NCI-H2107 treated with DMSO at 0.1 percent for 48 hours (cell line): ENCODE measurements at regions not wholly inside any gene's neighbourhood (a gene's known extent, or its start where the extent isn't known, plus 50 kb on each side); places are given as distances from the start of the nearest gene placed in this dataset.

ENCODE experiments used
- DNase-seq: peaks from one replicate; lab custom pipeline; 2025; ENCODE audit not compliant: unreplicated experiment; lab: John Stamatoyannopoulos, UW

GRCh38 chr22:48452766-48453165, 1374.9 kb downstream of the BRD1 start:
- no peak for DNase-seq

- no peak for DNase-seq
Observed at GRCh38 chr22:48451891-48452290, 1375.8 kb downstream of the BRD1 start.

DNA sequence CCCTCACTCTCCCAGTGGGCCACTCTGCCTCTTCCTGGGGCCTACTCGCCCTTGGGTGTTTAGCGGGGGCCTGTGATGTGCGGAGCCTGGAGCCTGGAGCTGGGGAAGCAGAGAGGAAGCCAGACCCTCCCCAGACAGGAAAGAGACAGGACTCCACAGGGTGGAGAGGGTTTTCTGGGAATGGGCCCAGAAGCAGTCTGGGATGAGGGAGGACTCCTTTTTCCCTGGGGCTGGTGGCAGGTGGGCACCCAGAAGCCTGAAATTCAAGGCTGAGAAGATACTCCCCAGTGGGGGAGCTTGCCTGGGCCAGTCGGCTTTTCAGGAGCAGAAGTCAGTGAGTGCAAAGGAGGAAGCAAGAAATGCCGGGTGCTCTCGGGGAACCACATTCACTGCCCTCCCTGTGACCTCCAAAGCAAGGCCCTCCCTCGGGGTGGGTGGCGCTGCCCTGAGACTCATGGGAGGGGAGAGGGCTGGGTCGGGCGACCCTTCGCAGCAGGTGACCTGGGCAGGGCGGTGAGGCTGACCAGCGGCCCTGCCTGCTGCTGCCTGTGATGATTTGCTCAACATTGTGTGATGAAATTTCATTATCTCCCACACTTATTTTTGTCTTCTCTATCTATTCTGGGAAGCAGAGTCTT, 1377.4 kb downstream of the BRD1 start:
- DNase-seq, result no peak

- no peak for DNase-seq
Observed at GRCh38 chr22:48449466-48450187, 1378.0 kb downstream of the BRD1 start.

- DNase-seq, result no peak
Observed at GRCh38 chr22:48448821-48449220, 1378.9 kb downstream of the BRD1 start.

DNA sequence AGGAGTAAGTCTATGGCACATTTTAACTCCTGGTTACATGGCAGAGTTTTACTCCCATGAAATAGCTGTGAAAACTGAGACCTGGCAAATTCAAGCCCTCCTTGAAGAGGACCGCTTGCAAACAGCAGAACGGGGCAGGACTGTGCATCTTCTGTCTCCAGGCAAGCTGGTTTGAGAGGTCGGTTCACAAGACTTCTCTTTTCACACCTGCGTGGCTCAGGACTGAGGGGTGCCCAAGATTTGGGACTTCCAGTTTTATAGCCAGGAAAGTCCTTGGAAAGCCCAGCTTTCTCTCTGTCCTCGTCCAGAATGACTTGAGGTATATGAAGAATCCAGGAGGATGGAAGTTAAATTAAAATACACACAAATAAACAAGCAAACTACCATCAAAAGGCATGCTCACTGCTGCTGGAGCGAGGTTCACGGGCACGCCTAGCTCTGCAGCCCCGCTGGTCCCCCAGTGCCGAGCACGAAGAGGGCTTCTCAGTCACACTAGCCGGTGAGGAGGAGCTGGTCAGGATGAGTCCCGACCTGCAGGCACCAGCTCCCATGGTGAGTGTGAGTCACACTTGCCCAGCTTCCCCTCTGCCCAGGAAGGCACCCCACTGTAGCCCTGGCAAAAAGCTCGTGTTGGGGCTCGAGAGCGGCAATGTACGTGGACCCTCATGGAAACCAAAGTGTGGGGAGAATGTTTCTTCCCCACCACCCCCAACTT, 1382.4 kb downstream of the BRD1 start:
- DNase-seq, result no peak

GRCh38 chr22:48444320-48445112, 1383.2 kb downstream of the BRD1 start:
- DNase-seq, result no peak

DNA sequence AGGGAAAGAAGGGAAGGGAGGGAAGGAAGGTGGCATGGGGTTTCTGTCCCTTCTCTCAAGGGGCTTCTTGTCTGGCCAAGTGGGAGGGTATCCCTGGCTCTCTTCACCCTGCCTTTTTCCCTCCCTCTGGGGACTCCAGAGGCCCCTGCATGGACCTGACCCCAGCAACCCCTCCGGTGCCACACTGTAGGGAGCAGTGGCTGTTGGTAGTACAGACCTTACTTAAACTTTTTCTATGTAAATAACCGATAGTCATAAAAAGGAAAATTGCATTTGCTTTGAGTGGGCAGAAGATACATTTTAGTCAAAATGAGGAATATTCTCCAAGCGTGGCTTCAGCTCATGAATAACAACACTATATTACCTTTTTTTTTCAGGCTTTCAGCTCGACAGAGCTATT, 1384.0 kb downstream of the BRD1 start:
- no peak for DNase-seq

DNA sequence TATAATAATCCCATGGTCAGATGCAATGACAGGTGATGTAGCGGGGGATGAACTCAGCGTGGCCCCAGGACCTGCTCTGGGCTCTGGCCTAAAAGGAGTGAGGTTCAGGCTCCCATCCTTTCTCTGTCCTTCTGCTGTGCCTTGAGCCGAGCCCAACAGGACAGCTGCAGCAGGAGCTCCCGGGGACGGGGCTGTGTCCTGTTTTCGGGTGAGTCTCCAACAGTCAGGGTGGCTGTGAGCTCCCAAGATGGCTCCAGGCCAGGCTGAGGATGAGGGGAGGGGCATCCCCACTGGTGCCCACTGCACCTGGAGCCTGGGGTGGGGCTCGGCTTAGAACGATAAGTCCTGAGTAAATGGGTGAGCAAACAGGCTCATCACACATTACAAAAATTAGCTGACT, 1385.0 kb downstream of the BRD1 start:
- DNase-seq, result no peak

DNA sequence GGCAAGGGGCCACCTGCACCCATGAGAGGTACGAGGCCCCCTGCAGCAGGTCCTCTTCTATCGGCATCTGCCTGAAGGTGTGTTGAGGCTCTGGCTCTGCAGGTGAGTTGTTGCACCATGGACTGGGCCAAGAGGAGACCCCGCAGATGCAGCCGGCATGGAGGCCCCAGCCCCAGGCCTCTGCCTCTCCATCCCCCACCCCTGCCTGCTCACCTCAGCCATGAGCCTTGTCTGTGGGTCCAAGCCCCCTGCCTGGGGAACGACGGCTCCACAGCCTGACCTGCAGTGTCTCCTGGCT, 1386.2 kb downstream of the BRD1 start:
- no peak for DNase-seq

DNA sequence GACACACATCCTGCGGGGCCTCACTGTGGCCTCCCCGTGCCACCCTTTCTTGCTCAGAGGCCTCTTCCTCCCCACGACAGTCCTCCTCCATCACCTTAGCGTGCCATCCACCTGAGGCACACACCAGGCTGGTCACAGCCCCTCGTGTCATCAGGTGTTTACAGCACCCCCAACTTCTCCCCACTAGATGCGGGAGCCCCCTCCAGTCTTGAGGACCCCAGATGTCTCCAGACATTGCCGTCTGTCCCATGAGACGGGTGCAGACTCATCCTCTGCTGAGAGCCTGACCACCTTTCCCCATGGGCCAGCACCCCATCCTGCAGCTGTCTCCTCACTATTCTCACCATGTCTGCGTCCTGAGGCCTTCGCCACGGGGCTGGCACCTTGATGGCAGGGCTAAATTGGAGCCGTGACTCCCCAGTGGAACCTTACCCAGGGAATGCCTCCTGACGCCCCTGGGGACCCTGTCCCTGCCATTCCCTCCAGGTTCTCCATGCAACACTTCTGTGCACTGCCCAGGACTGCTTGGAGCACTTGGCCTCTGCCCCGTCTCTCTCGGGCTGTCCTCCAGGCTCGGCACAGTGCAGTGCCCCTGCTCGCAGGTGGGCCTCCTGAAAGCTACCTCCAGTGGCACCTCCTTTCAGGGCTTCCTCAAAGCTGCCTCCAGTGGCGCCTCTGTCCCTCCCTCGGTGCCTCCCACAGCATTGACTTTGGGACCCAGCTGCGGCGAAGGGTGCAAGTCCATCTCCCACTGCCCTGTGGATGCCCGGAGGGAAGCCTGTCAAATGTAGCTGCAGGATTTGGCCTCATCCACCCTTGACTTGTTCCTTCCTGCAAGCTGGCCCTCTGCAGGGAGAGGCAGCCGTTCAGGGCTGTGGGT, 1386.8 kb downstream of the BRD1 start:
- DNase-seq, result no peak

GRCh38 chr22:48440176-48440575, 1387.5 kb downstream of the BRD1 start:
- no peak for DNase-seq

- DNase-seq, result no peak
Observed at GRCh38 chr22:48439560-48440135, 1388.0 kb downstream of the BRD1 start.

DNA sequence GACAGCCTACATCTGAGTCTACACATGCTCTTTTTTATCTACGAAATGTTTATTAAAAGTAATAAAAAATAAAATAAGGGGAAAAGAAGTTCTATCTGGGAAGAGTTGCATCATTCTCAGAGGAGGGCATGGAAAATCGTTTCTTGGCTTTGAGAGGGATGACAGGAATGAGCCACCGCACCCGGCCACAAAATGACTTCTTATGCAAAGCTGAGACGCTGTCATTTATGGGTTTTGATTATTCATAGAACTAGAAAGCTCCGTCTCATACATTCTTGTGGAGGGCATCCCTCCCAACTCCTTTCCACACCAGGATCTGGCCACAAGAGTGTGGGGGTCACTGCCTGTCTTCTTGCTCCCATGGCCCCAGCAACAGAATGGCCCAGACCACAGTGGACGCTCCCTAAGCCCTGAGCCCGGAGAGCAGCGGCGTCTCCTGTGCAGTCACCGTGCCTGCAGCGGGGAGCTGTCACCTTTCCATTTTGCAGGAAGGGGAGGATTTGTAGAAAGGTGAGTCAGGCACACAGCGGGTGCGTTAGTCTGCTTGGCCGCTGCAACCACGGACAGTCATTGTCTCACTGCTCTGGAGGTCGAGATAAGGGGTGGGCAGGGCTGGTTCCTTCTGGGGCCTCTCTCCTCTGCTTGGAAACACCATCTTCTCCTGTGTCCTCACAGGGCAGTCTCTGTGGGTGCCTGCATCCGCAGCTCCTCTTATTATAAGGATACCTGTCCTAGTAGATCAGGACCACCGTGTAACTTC, 1388.7 kb downstream of the BRD1 start:
- DNase-seq, result no peak

DNA sequence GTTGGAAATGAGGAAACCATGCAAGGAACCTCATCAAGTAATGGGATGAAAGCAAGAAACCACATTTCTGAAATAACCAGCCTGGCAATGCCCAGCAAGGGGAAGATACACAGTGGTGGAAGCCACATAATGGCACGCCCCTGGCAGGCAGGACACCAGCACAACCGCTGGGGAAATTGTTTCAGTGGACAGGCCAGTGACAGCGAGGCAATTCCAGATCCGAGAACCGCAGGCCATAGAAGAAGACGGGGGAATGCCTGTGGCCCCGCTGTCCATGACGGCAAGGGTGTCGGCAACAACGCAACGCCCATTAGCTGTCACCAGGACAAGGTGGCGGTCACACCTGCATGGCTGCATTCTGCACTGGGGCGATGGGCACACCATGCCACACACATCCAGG, 1389.6 kb downstream of the BRD1 start:
- DNase-seq, result no peak

- no peak for DNase-seq
Observed at GRCh38 chr22:48436201-48436931, 1391.3 kb downstream of the BRD1 start.

DNA sequence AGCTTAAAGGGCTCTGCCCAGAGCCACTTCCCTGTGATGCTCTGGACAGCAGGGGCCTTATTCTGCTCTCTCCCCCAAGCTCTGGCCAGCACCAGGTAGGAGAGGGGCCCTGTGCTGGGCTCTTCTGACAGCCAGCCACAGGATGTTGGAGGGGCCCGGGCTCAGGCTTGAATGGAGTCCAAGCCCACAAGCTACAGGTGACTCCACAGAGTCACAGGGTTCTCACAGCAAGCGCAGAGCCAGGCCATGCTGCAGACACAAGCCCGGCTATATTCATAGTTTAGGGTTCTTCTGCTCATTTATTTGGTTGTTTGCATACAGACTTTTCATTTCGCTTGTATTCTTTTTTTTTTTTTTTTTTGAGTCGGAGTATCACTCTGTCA, 1392.8 kb downstream of the BRD1 start:
- no peak for DNase-seq

DNA sequence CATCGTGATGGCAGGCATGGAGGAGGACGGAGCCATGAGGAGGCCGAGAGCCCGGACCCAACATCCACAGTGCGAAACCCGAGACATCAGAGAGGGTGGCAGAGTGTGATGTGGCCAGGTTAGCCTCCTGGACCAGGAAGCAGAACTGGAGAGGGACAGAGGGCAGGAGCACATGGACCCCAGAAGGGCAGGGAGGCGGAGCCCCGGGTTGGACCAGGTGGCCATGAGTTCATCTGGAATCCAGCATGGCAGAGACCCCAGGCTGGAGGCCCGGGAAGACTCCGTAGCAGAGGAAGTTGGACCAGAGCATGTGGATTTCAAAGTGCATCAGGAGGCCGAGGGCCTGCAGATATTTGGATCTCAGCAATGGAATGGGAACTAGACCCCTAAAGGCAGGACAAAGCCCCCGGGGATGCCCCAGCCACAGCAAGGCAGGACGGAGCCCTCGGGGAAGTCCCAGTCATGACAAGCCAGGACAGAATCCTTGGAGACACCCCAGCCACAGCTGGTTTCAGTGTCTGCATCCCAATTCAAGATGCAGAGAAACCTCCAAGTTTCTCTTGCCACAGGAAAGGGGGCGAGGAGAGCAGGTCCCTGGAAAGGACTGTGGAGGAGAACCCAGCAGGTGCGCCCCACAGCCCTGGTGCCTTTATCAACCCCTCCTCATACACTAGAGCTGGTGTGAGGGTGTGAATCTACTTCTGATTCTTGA, 1393.4 kb downstream of the BRD1 start:
- no peak for DNase-seq
